NCI-H2227 treated with DMSO at 0.1 percent for 48 hours (cell line): ENCODE measurements at regions not wholly inside any gene's neighbourhood (a gene's known extent, or its start where the extent isn't known, plus 50 kb on each side); places are given as distances from the start of the nearest gene placed in this dataset.
"Not testable (repeated sequence)": the region's sequence is repeated elsewhere in the genome, so short reads cannot be mapped to it uniquely, and the experiment has no call there.

Experiments
- DNase-seq: peaks from one replicate; lab custom pipeline; 2025; lab: John Stamatoyannopoulos, UW

GRCh38 chr6:1002989-1003388, 308.9 kb upstream of the FOXQ1 start:
- DNase-seq, result no peak

GRCh38 chr6:1001655-1002349, 308.9 kb upstream of the EXOC2 start:
- DNase-seq, result no peak

DNA sequence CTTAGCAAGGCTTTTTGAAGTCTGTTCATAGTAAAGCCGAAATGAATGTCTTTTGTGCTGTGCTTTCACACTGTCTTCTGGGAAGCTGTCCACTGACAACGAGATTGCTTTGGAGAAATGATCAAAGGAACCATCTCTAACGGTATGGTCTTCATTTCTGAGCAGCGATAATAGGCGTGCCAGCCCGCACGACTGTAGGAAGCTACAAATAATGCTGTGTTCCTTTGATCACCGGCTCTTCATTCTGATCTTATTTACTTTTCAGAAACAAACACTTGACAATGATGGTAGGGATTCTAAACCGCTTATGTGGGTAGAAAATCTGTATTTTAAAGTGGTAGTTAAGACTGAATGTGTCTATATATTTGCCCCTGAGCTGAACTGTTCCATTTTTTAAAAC, 306.6 kb upstream of the EXOC2 start:
- DNase-seq, result no peak

DNA sequence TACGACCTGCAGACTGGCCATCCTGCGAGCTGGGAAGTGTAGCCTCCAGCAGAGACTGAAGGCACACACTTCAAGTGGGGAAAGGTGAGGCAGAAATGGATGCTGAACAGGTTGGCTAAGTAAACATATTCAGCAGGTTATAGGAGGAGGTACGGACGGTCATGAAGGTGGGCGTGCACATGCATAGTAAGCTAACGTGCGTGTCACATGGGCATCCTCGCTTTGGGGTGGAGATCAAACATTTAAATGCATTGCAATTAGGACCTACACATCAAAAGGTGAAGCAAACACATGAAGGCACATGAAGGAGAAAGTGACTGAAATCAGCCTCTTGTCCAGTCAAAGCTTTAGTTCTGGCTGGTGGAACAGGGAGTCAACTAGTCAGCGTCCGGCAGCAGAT, 305.6 kb upstream of the EXOC2 start:
- DNase-seq, result no peak

DNA sequence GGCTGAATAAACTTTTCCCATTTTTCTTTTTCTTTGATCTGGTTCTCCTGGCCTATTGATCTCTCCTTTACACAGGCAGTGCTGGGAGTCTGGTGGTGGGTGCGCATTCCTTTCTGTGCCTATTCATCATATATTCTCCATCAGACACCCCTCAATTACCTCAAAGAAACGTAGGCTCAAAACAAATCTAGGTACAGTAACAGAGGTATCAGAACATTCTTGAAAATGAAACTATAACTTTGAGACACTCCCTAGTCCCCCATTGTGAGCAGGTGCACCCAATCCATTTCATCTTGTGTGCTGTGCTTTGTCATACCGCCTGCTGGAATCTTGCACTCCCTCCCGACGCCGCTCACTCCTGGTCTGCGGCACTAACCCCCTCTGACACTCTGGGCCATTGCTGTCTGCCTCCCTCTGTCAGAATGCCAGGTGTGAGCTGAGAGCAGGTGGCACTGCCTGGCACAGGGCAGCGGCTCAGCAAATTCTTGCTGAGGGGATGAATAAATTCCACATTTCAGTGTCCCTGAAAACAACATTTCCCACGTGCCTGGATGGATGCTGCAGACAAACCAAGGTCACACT, 303.4 kb upstream of the EXOC2 start:
- DNase-seq, result no peak

- DNase-seq, result no peak
Observed at GRCh38 chr6:991192-991591, 298.3 kb upstream of the EXOC2 start.

DNA sequence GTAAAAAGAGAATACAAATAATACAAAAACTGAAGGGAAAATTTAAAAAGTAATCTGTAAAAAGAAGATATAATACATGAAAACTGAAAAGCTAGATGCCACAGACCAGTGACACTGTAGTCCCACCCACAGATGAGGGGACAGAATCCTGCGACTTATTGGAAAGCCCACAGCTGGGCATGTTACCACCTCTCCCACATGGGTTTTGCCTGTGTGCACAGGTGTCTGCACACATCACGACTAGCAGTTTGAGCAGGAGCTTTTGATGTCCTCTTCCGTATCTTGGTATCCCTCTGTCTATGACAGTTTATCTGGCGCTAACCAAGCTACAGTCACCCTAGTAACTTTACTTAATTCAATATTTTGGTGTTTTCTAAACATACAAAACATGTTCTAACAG, 291.1 kb upstream of the EXOC2 start:
- no peak for DNase-seq

DNA sequence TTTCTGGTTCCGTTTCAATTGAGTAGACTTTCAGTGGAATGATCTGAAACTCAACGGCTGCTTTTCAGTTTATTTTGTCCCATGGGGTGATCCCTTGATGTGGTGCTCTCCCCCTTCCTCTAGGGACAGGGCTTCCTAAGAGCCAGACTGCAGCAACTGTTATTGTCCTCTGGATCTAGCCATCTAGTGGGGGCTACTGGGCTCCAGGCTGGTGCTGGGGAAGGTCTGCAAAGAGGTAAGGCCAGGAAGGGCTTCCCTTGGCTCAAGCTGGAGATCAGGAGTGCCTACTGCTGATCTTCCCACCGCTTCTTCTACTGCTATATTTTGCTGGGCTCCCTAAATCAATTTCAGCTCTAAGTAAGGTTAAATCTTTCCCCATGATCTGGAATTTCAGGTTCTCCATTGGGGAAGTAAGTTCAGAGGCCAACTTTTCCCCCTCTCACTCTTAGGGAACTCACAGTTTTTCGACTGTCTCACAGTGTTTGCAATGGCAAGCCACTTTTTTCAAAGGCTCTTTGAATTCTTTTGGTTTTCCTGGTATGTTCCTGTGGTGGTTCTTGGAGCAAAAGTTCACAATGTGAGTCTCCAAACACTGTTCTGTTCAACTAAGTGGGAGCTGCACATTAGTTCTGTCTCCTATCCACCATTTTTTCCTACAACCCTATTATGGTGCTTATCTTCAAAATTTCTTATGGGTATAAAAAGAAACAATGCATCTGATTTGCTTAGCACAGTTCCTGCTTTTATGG, 286.2 kb upstream of the EXOC2 start:
- no peak for DNase-seq

GRCh38 chr6:977226-977625, 284.3 kb upstream of the EXOC2 start:
- DNase-seq, result not testable (repeated sequence)

GRCh38 chr6:971981-972640, 279.2 kb upstream of the EXOC2 start:
- DNase-seq, result no peak

DNA sequence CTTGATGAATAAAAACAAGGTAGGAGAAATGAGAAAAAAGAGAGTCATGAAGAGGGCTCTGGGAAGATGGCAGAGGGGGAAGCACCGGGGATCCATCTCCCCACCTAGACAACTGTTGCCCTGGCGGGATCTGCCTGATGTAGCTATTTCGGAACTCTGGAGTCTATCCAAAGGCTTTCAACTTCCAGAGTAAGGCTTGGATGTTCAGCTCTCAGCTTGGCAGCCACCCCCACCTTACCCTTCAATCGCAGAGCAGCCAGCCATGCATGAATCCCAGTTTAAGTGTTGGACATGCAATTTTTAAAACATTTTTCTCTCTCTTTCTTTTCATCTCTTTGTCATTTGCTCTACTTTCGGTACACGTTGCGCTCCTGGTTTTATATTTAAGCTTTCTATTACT, 275.9 kb upstream of the EXOC2 start:
- DNase-seq, result no peak

GRCh38 chr6:967701-968100, 274.8 kb upstream of the EXOC2 start:
- DNase-seq, result no peak

GRCh38 chr6:965343-965742, 272.4 kb upstream of the EXOC2 start:
- DNase-seq, result no peak

DNA sequence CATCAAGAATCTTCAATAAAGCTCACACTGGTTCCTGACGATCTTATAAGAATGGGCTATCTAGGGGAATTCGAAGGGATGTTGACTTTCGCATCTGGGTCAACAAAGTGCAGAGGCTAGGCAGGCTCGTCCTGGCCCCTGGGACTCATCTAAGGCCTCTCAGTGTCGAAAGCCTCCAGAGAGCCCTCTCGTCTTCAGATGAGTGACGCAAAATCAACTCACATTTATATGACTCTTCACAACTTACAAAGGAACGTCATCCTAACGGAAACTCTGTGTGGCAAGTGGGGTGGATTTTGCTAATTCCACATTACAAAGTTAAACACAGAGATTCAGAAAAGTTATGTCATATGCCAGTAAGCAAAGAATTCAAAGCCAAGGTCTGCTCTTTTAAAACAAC, 270.5 kb upstream of the EXOC2 start:
- DNase-seq, result no peak

- DNase-seq, result no peak
Observed at GRCh38 chr6:961407-961960, 268.5 kb upstream of the EXOC2 start.

- DNase-seq, result no peak
Observed at GRCh38 chr6:960356-960755, 267.4 kb upstream of the EXOC2 start.

DNA sequence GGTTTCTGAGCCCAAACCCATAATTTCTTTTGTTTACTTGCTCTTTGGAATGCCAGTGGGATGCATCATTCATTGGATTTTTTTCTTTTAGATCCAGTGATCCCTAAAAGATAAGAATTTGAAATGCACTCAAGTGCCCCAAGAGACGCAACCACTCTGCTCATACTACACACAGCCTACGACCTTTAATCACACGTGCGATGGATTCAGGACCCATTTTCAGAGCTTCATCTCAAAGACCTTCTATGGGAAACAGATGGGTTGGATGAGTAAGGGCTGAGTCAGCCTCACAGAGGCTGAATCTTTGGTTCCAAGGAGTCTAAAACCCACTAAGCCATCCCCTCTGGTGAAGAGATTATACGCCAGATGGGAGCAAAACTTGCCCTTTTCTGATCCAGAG, 265.5 kb upstream of the EXOC2 start:
- DNase-seq, result no peak

DNA sequence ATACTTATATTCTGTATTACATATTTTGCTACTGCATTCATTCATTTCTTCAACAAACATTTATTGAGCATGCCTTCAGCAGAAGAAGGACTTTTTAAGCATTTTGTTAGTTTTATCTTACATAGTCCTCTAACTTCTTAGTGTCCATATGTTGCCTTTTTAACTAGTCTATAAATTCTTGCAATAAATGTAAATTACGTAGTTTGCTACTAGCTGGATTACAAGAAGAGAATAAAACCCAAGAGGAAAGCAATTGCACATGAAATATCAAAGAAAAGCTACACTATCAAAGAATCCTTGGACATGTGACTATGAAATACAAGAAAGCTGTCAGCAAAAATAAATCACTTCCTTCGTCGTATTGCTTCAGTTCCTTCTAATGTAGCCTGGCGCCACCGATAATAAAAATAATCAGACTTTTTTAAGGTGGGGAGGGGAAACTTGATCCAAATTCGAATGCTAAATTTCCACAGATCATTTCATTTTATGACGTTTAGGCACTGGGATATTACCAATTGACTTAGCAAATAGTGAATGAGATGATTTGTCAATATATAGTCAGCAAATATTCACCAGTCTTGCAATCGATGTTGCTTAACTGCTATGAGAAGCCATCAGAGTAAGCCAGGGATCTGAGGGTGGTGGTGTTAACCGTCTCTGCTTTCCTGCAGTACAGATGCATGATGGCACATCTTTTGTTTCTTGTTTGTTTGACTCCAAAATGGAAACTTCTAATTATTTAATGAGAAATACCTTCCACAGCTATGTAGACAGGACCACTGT, 258.7 kb upstream of the EXOC2 start:
- no peak for DNase-seq

DNA sequence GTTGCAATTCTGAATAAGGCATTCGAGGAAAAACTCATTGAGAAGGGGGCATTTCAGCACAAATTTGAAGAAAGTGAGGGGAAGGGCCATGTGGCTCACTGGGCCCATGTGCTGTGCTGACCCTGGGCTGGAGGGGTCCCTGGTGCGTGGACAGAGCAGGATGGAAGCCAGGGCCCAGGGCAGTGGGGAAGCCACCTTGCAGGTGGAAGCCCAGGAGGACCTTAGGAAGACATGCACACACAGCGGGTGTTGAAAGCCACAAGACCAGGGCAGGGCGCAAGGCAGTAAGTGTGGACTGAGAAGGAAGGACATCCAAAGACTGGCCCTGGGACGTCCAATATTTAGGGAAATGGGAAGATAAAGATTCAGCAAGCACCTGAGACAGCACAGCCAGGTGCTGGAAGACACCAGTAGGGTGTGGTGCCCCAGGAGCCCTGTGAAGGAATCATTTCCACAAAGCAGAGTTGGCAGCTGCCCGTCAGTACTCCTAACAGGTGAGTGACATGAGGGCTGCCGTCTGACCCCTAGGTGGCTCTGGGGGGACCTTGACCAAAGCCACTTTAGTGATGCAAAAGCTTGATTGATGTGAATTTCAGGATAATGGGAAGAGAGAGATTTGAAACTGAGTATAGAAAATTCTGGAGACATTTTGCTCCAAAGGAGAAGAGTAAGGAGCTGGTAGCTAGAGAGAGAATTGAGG, 254.4 kb upstream of the EXOC2 start:
- DNase-seq, result no peak

DNA sequence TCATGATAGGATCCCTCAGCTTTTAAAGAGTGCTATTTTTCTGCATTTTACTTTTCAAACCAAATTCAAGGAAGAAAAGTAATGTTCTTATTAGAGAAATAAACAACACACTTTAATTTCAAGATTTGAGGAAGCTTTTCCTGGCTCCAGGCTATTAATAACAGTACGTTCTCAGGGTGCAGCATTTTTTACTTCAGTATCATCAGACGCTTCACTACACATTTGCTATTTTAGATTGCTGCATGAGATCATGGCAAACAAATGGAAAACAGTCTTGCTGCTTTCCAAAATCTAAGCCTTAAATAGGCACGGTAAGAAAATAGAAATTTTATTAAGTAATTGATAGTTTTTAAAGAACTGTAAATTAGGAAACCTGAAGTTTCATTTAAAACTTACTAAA, 253.6 kb upstream of the EXOC2 start:
- no peak for DNase-seq
